ENCODE measurements at regions not wholly inside any gene's neighbourhood (a gene's known extent, or its start where the extent isn't known, plus 50 kb on each side); places are given as distances from the start of the nearest gene placed in this dataset.

DNA sequence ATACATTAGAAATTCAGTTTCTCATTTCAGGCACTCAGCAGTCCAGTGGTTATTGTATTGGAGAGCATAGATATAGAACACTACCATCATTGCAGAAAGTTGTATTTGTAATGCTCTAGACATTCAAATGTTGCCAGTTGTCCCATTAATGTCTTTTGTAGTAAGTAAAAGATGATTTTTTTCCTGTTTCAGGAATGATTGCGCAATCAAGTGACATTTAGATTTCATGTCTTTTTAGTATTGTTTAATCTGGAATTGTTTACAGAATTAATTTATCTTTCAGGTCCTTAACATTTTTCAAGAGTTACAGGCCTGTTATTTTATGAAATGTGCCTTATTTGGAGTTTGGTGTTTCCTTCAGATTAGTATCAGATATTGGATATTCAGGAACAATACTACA, 134.7 kb downstream of the MSTN start:
- TF ChIP-seq, protein P1, sequence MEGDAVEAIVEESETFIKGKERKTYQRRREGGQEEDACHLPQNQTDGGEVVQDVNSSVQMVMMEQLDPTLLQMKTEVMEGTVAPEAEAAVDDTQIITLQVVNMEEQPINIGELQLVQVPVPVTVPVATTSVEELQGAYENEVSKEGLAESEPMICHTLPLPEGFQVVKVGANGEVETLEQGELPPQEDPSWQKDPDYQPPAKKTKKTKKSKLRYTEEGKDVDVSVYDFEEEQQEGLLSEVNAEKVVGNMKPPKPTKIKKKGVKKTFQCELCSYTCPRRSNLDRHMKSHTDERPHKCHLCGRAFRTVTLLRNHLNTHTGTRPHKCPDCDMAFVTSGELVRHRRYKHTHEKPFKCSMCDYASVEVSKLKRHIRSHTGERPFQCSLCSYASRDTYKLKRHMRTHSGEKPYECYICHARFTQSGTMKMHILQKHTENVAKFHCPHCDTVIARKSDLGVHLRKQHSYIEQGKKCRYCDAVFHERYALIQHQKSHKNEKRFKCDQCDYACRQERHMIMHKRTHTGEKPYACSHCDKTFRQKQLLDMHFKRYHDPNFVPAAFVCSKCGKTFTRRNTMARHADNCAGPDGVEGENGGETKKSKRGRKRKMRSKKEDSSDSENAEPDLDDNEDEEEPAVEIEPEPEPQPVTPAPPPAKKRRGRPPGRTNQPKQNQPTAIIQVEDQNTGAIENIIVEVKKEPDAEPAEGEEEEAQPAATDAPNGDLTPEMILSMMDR (conservative IDR thresholded peaks at IDR 0.05; ENCODE audit: low read length): no peak
- TF ChIP-seq EZH2phosphoT487 (IDR thresholded peaks at IDR 0.05; ENCODE audit: borderline replicate concordance): no peak
